ENCODE measurements at regions not wholly inside any gene's neighbourhood (a gene's known extent, or its start where the extent isn't known, plus 50 kb on each side); places are given as distances from the start of the nearest gene placed in this dataset.

DNA sequence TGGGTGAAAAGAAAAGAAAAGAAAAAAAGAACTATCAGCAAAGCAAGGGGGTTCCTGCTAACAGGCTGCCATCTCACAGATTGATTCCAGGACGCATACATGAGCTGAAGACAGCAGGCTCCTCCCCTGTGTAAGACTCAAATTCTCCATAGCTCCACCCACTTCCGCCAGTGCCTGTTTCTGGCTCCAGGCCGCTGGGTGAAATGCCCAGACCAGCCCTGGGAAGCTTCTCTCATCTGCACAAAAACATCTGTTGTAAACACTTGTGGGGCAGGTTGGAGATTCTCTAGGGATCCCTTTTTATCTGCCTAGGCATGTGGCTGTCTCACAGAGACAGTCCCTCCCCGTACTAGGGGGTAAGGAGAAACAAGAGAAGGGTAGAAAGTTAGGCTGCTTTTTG, 1054.4 kb upstream of the SPRY2 start:
- 29 to 57% methylated on average over 4 of the region's 4 CpGs for whole genome bisulfite sequencing, 2 donors
- Histone ChIP-seq H3K27me3 (no peaks in the 10 kb centered on the region), H3K36me3 (no peaks in the 10 kb centered on the region), H3K4me3 (no peak overlapping the region), H3K9me3 (no peaks in the 10 kb centered on the region), H3K4me1 (peaks cover 0 to 5% (median 0%) of the 10 kb centered on the region in 4 donors), H3K27ac (no peak overlapping the region)
- TF ChIP-seq EP300 (IDR thresholded peaks at IDR 0.05) = no peak
- no peak for DNase-seq
- intact Hi-C loops (cut with DNase I) = no loop called here

DNA sequence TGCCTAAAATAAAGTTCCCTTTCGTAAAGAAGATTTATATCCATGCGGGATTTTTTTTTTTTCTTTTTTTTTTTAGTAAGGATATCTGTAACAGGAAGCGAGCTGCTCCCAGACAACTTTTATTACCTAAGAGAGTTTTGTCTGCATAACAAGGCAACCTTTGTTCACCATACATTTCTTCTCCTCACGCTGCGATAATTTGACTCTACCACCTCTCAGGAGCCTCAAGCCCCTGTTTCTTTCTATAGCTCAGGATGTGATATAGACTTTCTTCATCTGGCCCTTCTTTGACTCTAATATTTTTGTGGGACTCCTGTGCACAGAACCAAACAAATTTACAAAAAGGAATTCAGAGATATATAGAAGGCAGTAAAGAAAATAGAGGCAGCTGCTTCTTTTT, 1053.7 kb upstream of the SPRY2 start:
- intact Hi-C loops (cut with DNase I) = no loop called here
- H3K4me1 ChIP-seq = peaks cover 0 to 5% (median 0%) of the 10 kb centered on the region in 4 donors
- no peak overlapping the region for H3K4me3 ChIP-seq
- H3K27me3 ChIP-seq = no peaks in the 10 kb centered on the region
- no peak for DNase-seq
- H3K9me3 ChIP-seq = no peaks in the 10 kb centered on the region
- TF ChIP-seq POLR2A (IDR thresholded peaks at IDR 0.05) = no peak
- TF ChIP-seq CTCF (IDR thresholded peaks at IDR 0.05) = no peak
- TF ChIP-seq POLR2AphosphoS5 (IDR thresholded peaks at IDR 0.05) = no peak
- TF ChIP-seq EP300 (IDR thresholded peaks at IDR 0.05) = no peak
- no peaks in the 10 kb centered on the region for H3K36me3 ChIP-seq
- no peak overlapping the region for H3K27ac ChIP-seq
- WGBS, 2 donors = 13 to 52% methylated on average over 5 of the region's 5 CpGs

GRCh38 chr13:81393721-81394120, 1052.8 kb upstream of the SPRY2 start:
- 4 to 47% methylated on average over 1 of the region's 1 CpG for WGBS, 2 donors
- Histone ChIP-seq H3K36me3 (no peaks in the 10 kb centered on the region), H3K4me1 (peaks cover 0 to 5% (median 0%) of the 10 kb centered on the region in 4 donors), H3K9me3 (no peaks in the 10 kb centered on the region), H3K27me3 (no peaks in the 10 kb centered on the region), H3K4me3 (no peak overlapping the region), H3K27ac (no peak overlapping the region)
- TF ChIP-seq CTCF (IDR thresholded peaks at IDR 0.05) (no peak), EP300 (IDR thresholded peaks at IDR 0.05) (no peak), POLR2AphosphoS5 (IDR thresholded peaks at IDR 0.05) (no peak), POLR2A (IDR thresholded peaks at IDR 0.05) (no peak)
- DNase-seq = no peak
- intact Hi-C loops (cut with DNase I) = no loop called here

GRCh38 chr13:81393110-81393509, 1052.2 kb upstream of the SPRY2 start:
- intact Hi-C loops (cut with DNase I) = no loop called here
- 14 to 53% methylated on average over 3 of the region's 3 CpGs for WGBS, 2 donors
- no peak for DNase-seq

GRCh38 chr13:81388400-81388799, 1047.5 kb upstream of the SPRY2 start:
- no peak overlapping the region for H3K4me3 ChIP-seq
- no peaks in the 10 kb centered on the region for H3K27me3 ChIP-seq
- 42 to 87% methylated on average over 1 of the region's 1 CpG for WGBS, 2 donors
- no peaks in the 10 kb centered on the region for H3K36me3 ChIP-seq
- no peak for DNase-seq
- TF ChIP-seq EP300 (IDR thresholded peaks at IDR 0.05) (no peak), POLR2A (IDR thresholded peaks at IDR 0.05) (no peak), POLR2AphosphoS5 (IDR thresholded peaks at IDR 0.05) (no peak), CTCF (IDR thresholded peaks at IDR 0.05) (no peak)
- H3K27ac ChIP-seq = no peak overlapping the region
- intact Hi-C loops (cut with DNase I) = no loop called here
- H3K9me3 ChIP-seq = no peaks in the 10 kb centered on the region
- peaks cover 0 to under 1% (median 0%) of the 10 kb centered on the region in 4 donors for H3K4me1 ChIP-seq

More at GRCh38 chr13:81393110-81393509, 1052.2 kb upstream of the SPRY2 start:
- TF ChIP-seq POLR2AphosphoS5 (IDR thresholded peaks at IDR 0.05) (no peak), POLR2A (IDR thresholded peaks at IDR 0.05) (no peak), CTCF (IDR thresholded peaks at IDR 0.05) (no peak), EP300 (IDR thresholded peaks at IDR 0.05) (no peak)
- Histone ChIP-seq H3K36me3 (no peaks in the 10 kb centered on the region), H3K27me3 (no peaks in the 10 kb centered on the region), H3K4me3 (no peak overlapping the region), H3K4me1 (peaks cover 0 to 5% (median 0%) of the 10 kb centered on the region in 4 donors), H3K27ac (no peak overlapping the region), H3K9me3 (no peaks in the 10 kb centered on the region)

Measured in sigmoid colon (tissue), 6 donors.